K562 (cell line): ENCODE measurements at regions not wholly inside any gene's neighbourhood (a gene's known extent, or its start where the extent isn't known, plus 50 kb on each side); places are given as distances from the start of the nearest gene placed in this dataset.

Experiments used
- ADNP ChIP-seq: fragments of 200-800 bp; sonication (Bioruptor generic); IDR thresholded peaks from 2 replicates; pipeline ENCODE4 v1.6.1; 2016; ENCODE audit warnings: missing genetic modification characterization, missing compliant biosample characterization
- ETV6 ChIP-seq, 3 experiments: fragments of 150-350 bp in 1 of 3; sonication (generic) in 1 of 3; formaldehyde crosslinking in 1 of 3; IDR thresholded peaks; 2 replicates each; pipeline versions ENCODE4 v1.6.1 to v1.8.0; 2014 to 2022; ENCODE audit warnings: borderline replicate concordance in 2 of 3, low read depth in 2 of 3, antibody characterized with exemption in 1 of 3, low read length in 1 of 3, mild to moderate bottlenecking in 1 of 3, missing genetic modification reagents in 1 of 3
- GATAD2B ChIP-seq: fragments of 450-650 bp; IDR thresholded peaks from 2 replicates; pipeline ENCODE4 v1.6.1; 2017; ENCODE audit warnings: mild to moderate bottlenecking, borderline replicate concordance
- NCOA4 ChIP-seq: fragments of 450-650 bp; IDR thresholded peaks from 2 replicates; pipeline ENCODE4 v1.6.1; 2018; ENCODE audit warnings: mild to moderate bottlenecking; ENCODE audit not compliant: partially characterized antibody
- ZFP91 ChIP-seq: sonication (generic); formaldehyde crosslinking; IDR thresholded peaks from 2 replicates; pipeline ENCODE4 v1.8.0; 2022; ENCODE audit warnings: mild to moderate bottlenecking, missing genetic modification reagents
- ZNF551 ChIP-seq: fragments of 250-450 bp; sonication (Bioruptor Pico); IDR thresholded peaks from 2 replicates; pipeline ENCODE4 v1.5.0; 2021; ENCODE audit warnings: mild to moderate bottlenecking, moderate library complexity
- TF ChIP-seq, protein P1 (sequence below): sonication (generic); formaldehyde crosslinking; IDR thresholded peaks from 2 replicates; pipeline ENCODE4 v1.8.1; 2023; ENCODE audit warnings: mild to moderate bottlenecking, missing genetic modification reagents
- TF ChIP-seq, protein P2 (sequence below): fragments of 450-650 bp; IDR thresholded peaks from 2 replicates; pipeline ENCODE4 v1.6.1; 2016; ENCODE audit warnings: mild to moderate bottlenecking, moderate library complexity
- TF ChIP-seq, protein P3 (sequence below): sonication (generic); formaldehyde crosslinking; IDR thresholded peaks from 2 replicates; pipeline ENCODE4 v1.8.0; 2022; ENCODE audit warnings: mild to moderate bottlenecking, missing genetic modification reagents

GRCh38 chr1:95179205-95179986 lies 54.6 kb upstream of the RWDD3 start (continued):
- TF ChIP-seq ADNP (peak; percentile 44; the same call in 1 of the 2 replicates), ZNF551 (CRISPR knock-in tag) (no peak), ZFP91 (CRISPR knock-in tag) (no peak), ETV6 (IDR thresholded peaks at IDR 0.05; ENCODE audit: borderline replicate concordance in 1 of 2, low read depth in 2 of 2, low read length in 1 of 2) (no peak), ETV6 (CRISPR knock-in tag; IDR thresholded peaks at IDR 0.05; ENCODE audit: borderline replicate concordance) (no peak), NCOA4 (no peak), GATAD2B (no peak)
- TF ChIP-seq, protein P1, sequence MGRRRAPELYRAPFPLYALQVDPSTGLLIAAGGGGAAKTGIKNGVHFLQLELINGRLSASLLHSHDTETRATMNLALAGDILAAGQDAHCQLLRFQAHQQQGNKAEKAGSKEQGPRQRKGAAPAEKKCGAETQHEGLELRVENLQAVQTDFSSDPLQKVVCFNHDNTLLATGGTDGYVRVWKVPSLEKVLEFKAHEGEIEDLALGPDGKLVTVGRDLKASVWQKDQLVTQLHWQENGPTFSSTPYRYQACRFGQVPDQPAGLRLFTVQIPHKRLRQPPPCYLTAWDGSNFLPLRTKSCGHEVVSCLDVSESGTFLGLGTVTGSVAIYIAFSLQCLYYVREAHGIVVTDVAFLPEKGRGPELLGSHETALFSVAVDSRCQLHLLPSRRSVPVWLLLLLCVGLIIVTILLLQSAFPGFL (CRISPR knock-in tag), result no peak
- TF ChIP-seq, protein P2, sequence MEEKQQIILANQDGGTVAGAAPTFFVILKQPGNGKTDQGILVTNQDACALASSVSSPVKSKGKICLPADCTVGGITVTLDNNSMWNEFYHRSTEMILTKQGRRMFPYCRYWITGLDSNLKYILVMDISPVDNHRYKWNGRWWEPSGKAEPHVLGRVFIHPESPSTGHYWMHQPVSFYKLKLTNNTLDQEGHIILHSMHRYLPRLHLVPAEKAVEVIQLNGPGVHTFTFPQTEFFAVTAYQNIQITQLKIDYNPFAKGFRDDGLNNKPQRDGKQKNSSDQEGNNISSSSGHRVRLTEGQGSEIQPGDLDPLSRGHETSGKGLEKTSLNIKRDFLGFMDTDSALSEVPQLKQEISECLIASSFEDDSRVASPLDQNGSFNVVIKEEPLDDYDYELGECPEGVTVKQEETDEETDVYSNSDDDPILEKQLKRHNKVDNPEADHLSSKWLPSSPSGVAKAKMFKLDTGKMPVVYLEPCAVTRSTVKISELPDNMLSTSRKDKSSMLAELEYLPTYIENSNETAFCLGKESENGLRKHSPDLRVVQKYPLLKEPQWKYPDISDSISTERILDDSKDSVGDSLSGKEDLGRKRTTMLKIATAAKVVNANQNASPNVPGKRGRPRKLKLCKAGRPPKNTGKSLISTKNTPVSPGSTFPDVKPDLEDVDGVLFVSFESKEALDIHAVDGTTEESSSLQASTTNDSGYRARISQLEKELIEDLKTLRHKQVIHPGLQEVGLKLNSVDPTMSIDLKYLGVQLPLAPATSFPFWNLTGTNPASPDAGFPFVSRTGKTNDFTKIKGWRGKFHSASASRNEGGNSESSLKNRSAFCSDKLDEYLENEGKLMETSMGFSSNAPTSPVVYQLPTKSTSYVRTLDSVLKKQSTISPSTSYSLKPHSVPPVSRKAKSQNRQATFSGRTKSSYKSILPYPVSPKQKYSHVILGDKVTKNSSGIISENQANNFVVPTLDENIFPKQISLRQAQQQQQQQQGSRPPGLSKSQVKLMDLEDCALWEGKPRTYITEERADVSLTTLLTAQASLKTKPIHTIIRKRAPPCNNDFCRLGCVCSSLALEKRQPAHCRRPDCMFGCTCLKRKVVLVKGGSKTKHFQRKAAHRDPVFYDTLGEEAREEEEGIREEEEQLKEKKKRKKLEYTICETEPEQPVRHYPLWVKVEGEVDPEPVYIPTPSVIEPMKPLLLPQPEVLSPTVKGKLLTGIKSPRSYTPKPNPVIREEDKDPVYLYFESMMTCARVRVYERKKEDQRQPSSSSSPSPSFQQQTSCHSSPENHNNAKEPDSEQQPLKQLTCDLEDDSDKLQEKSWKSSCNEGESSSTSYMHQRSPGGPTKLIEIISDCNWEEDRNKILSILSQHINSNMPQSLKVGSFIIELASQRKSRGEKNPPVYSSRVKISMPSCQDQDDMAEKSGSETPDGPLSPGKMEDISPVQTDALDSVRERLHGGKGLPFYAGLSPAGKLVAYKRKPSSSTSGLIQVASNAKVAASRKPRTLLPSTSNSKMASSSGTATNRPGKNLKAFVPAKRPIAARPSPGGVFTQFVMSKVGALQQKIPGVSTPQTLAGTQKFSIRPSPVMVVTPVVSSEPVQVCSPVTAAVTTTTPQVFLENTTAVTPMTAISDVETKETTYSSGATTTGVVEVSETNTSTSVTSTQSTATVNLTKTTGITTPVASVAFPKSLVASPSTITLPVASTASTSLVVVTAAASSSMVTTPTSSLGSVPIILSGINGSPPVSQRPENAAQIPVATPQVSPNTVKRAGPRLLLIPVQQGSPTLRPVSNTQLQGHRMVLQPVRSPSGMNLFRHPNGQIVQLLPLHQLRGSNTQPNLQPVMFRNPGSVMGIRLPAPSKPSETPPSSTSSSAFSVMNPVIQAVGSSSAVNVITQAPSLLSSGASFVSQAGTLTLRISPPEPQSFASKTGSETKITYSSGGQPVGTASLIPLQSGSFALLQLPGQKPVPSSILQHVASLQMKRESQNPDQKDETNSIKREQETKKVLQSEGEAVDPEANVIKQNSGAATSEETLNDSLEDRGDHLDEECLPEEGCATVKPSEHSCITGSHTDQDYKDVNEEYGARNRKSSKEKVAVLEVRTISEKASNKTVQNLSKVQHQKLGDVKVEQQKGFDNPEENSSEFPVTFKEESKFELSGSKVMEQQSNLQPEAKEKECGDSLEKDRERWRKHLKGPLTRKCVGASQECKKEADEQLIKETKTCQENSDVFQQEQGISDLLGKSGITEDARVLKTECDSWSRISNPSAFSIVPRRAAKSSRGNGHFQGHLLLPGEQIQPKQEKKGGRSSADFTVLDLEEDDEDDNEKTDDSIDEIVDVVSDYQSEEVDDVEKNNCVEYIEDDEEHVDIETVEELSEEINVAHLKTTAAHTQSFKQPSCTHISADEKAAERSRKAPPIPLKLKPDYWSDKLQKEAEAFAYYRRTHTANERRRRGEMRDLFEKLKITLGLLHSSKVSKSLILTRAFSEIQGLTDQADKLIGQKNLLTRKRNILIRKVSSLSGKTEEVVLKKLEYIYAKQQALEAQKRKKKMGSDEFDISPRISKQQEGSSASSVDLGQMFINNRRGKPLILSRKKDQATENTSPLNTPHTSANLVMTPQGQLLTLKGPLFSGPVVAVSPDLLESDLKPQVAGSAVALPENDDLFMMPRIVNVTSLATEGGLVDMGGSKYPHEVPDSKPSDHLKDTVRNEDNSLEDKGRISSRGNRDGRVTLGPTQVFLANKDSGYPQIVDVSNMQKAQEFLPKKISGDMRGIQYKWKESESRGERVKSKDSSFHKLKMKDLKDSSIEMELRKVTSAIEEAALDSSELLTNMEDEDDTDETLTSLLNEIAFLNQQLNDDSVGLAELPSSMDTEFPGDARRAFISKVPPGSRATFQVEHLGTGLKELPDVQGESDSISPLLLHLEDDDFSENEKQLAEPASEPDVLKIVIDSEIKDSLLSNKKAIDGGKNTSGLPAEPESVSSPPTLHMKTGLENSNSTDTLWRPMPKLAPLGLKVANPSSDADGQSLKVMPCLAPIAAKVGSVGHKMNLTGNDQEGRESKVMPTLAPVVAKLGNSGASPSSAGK, result peak; percentile 34; the same call in 1 of the 2 replicates
- TF ChIP-seq, protein P3, sequence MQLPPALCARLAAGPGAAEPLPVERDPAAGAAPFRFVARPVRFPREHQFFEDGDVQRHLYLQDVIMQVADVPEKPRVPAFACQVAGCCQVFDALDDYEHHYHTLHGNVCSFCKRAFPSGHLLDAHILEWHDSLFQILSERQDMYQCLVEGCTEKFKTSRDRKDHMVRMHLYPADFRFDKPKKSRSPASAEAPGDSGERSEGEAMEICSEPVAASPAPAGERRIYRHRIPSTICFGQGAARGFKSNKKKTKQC (CRISPR knock-in tag), result no peak
